Neural progenitor cell (in vitro differentiated cells): ENCODE measurements at regions not wholly inside any gene's neighbourhood (a gene's known extent, or its start where the extent isn't known, plus 50 kb on each side); places are given as distances from the start of the nearest gene placed in this dataset.

ENCODE experiments used
- CTCF ChIP-seq: fragments of 200-600 bp; sonication (generic); IDR thresholded peaks from 2 replicates; pipeline ENCODE4 v1.5.1; 2017; ENCODE audit warnings: antibody characterized with exemption, mild to moderate bottlenecking
- EZH2 ChIP-seq: fragments of 200-600 bp; sonication (generic); IDR thresholded peaks from 2 replicates; pipeline ENCODE4 v1.6.1; 2017; ENCODE audit warnings: antibody characterized with exemption, mild to moderate bottlenecking, moderate library complexity
- EZH2phosphoT487 ChIP-seq: fragments of 200-600 bp; sonication (generic); IDR thresholded peaks from 2 replicates; pipeline ENCODE4 v1.6.1; 2017; ENCODE audit warnings: antibody characterized with exemption

DNA sequence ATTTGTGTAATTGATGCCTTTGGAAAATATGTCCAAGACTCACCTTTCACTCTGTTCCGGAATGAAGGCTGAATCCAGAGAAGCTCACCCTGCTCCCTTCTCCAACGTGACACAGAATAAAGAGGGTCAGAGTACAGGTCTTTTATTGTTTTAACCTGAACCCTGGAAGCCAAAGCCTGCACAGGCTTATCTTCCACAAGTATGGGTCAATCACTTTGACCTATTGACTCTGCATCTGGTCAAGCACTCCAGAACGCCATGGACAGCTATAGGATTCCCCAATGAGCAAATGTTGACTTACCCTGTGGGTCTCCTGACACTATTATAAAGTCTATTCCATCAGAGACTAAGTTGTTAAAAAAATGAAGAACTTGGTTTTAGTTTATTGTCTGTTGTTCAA, 158.4 kb upstream of the MYLIP start:
- TF ChIP-seq CTCF, result no peak
- TF ChIP-seq EZH2, result no peak
- TF ChIP-seq EZH2phosphoT487, result no peak
